ENCODE measurements at regions not wholly inside any gene's neighbourhood (a gene's known extent, or its start where the extent isn't known, plus 50 kb on each side); places are given as distances from the start of the nearest gene placed in this dataset.

- no peak for TF ChIP-seq GABPA (IDR thresholded peaks at IDR 0.05; ENCODE audit: low read depth)
- TF ChIP-seq, protein P1, sequence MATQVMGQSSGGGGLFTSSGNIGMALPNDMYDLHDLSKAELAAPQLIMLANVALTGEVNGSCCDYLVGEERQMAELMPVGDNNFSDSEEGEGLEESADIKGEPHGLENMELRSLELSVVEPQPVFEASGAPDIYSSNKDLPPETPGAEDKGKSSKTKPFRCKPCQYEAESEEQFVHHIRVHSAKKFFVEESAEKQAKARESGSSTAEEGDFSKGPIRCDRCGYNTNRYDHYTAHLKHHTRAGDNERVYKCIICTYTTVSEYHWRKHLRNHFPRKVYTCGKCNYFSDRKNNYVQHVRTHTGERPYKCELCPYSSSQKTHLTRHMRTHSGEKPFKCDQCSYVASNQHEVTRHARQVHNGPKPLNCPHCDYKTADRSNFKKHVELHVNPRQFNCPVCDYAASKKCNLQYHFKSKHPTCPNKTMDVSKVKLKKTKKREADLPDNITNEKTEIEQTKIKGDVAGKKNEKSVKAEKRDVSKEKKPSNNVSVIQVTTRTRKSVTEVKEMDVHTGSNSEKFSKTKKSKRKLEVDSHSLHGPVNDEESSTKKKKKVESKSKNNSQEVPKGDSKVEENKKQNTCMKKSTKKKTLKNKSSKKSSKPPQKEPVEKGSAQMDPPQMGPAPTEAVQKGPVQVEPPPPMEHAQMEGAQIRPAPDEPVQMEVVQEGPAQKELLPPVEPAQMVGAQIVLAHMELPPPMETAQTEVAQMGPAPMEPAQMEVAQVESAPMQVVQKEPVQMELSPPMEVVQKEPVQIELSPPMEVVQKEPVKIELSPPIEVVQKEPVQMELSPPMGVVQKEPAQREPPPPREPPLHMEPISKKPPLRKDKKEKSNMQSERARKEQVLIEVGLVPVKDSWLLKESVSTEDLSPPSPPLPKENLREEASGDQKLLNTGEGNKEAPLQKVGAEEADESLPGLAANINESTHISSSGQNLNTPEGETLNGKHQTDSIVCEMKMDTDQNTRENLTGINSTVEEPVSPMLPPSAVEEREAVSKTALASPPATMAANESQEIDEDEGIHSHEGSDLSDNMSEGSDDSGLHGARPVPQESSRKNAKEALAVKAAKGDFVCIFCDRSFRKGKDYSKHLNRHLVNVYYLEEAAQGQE (IDR thresholded peaks at IDR 0.05; ENCODE audit: insufficient replicate concordance, low read depth), result no peak
- Histone ChIP-seq H3K27me3 (ENCODE audit: insufficient read depth, poor library complexity, severe bottlenecking) (no peaks in the 10 kb centered on the region), H3K4me3 (replicated peaks; ENCODE audit: insufficient read depth, low read length) (no peak overlapping the region), H3K27ac (replicated peaks) (no peak overlapping the region)
- no peak for DNase-seq (ENCODE audit: low read depth in 1 of 2, low spot score in 1 of 2)
Observed at GRCh38 chr3:86438544-86438943, 552.4 kb downstream of the VGLL3 start.

DNA sequence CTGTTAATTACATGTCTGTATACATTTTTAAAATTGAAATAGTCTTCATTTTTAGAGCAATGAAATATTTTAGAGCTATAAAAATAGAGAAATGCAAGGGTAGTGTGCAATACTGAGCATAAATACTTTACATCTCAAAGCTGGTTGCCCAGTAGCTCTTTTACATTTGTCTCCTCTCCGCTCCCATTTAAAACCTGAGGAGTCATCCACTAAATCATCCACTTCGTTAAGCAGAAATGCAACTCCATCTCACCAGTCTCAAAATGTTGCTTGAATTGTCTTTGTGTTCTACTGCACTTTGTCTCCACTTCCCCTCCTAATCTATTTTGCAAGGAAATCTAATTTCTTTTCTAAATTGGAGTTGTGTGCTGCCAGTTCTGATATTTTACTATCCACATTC, 563.6 kb downstream of the VGLL3 start:
- H3K4me3 ChIP-seq (replicated peaks; ENCODE audit: insufficient read depth, low read length), result no peak overlapping the region
- no peak for DNase-seq (ENCODE audit: low read depth in 1 of 2, low spot score in 1 of 2)
- no peak overlapping the region for H3K27ac ChIP-seq (replicated peaks)
- TF ChIP-seq SPI1 (IDR thresholded peaks at IDR 0.05; ENCODE audit: borderline replicate concordance, low read depth) (no peak), GABPA (IDR thresholded peaks at IDR 0.05; ENCODE audit: low read depth) (no peak), POLR2AphosphoS5 (IDR thresholded peaks at IDR 0.05; ENCODE audit: low read depth) (no peak)
- TF ChIP-seq, protein P2, sequence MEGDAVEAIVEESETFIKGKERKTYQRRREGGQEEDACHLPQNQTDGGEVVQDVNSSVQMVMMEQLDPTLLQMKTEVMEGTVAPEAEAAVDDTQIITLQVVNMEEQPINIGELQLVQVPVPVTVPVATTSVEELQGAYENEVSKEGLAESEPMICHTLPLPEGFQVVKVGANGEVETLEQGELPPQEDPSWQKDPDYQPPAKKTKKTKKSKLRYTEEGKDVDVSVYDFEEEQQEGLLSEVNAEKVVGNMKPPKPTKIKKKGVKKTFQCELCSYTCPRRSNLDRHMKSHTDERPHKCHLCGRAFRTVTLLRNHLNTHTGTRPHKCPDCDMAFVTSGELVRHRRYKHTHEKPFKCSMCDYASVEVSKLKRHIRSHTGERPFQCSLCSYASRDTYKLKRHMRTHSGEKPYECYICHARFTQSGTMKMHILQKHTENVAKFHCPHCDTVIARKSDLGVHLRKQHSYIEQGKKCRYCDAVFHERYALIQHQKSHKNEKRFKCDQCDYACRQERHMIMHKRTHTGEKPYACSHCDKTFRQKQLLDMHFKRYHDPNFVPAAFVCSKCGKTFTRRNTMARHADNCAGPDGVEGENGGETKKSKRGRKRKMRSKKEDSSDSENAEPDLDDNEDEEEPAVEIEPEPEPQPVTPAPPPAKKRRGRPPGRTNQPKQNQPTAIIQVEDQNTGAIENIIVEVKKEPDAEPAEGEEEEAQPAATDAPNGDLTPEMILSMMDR (IDR thresholded peaks at IDR 0.05; ENCODE audit: insufficient read depth, low read length), result no peak
- TF ChIP-seq, protein P1 (IDR thresholded peaks at IDR 0.05; ENCODE audit: insufficient replicate concordance, low read depth), result no peak
- H3K27me3 ChIP-seq (ENCODE audit: insufficient read depth, poor library complexity, severe bottlenecking), result no peaks in the 10 kb centered on the region

GRCh38 chr3:86420990-86421739, 569.8 kb downstream of the VGLL3 start:
- H3K4me3 ChIP-seq (replicated peaks; ENCODE audit: insufficient read depth, low read length), result no peak overlapping the region
- no peaks in the 10 kb centered on the region for H3K27me3 ChIP-seq (ENCODE audit: insufficient read depth, poor library complexity, severe bottlenecking)
- TF ChIP-seq GABPA (IDR thresholded peaks at IDR 0.05; ENCODE audit: low read depth) (no peak), SPI1 (IDR thresholded peaks at IDR 0.05; ENCODE audit: borderline replicate concordance, low read depth) (no peak), POLR2AphosphoS5 (IDR thresholded peaks at IDR 0.05; ENCODE audit: low read depth) (no peak)
- TF ChIP-seq, protein P2 (IDR thresholded peaks at IDR 0.05; ENCODE audit: insufficient read depth, low read length), result no peak
- TF ChIP-seq, protein P1 (IDR thresholded peaks at IDR 0.05; ENCODE audit: insufficient replicate concordance, low read depth), result no peak
- DNase-seq (ENCODE audit: low read depth in 1 of 2, low spot score in 1 of 2), result no peak
- H3K27ac ChIP-seq (replicated peaks), result no peak overlapping the region

Measured in HL-60 (cell line).